Neural cell (in vitro differentiated cells): ENCODE measurements at regions not wholly inside any gene's neighbourhood (a gene's known extent, or its start where the extent isn't known, plus 50 kb on each side); places are given as distances from the start of the nearest gene placed in this dataset.

Source experiments
- CTCF ChIP-seq: fragments of 450-650 bp; IDR thresholded peaks from 2 replicates; pipeline ENCODE4 v1.5.1; 2014; ENCODE audit warnings: antibody characterized with exemption, mild to moderate bottlenecking, moderate library complexity; ENCODE audit not compliant: poor library complexity, severe bottlenecking
- EZH2 ChIP-seq: fragments of 200-600, 300-800 bp; shearing (Covaris generic), sonication (generic); IDR thresholded peaks from 2 replicates; pipeline ENCODE4 v1.6.1; 2014; ENCODE audit warnings: antibody characterized with exemption, low read length, borderline replicate concordance, mild to moderate bottlenecking; ENCODE audit not compliant: insufficient read depth, poor library complexity, severe bottlenecking
- POLR2AphosphoS5 ChIP-seq: IDR thresholded peaks from 2 replicates; pipeline ENCODE4 v1.6.1; 2012
- SMC3 ChIP-seq: fragments of 450-650 bp; conservative IDR thresholded peaks from 2 replicates; pipeline ENCODE4 v1.6.1; 2014; ENCODE audit warnings: antibody characterized with exemption, mild to moderate bottlenecking, moderate library complexity; ENCODE audit not compliant: poor library complexity
- TAF1 ChIP-seq: IDR thresholded peaks from 2 replicates; pipeline ENCODE4 v1.6.1; 2012; ENCODE audit warnings: low read depth

- no peak for TF ChIP-seq CTCF
- no peak for TF ChIP-seq SMC3
- TF ChIP-seq TAF1, result no peak
- TF ChIP-seq EZH2, result no peak
- TF ChIP-seq POLR2AphosphoS5, result no peak
Measured at GRCh38 chr7:45999541-45999940, 78.5 kb upstream of the IGFBP3 start.
